ENCODE measurements at regions not wholly inside any gene's neighbourhood (a gene's known extent, or its start where the extent isn't known, plus 50 kb on each side); places are given as distances from the start of the nearest gene placed in this dataset.

- TF ChIP-seq, protein P1, sequence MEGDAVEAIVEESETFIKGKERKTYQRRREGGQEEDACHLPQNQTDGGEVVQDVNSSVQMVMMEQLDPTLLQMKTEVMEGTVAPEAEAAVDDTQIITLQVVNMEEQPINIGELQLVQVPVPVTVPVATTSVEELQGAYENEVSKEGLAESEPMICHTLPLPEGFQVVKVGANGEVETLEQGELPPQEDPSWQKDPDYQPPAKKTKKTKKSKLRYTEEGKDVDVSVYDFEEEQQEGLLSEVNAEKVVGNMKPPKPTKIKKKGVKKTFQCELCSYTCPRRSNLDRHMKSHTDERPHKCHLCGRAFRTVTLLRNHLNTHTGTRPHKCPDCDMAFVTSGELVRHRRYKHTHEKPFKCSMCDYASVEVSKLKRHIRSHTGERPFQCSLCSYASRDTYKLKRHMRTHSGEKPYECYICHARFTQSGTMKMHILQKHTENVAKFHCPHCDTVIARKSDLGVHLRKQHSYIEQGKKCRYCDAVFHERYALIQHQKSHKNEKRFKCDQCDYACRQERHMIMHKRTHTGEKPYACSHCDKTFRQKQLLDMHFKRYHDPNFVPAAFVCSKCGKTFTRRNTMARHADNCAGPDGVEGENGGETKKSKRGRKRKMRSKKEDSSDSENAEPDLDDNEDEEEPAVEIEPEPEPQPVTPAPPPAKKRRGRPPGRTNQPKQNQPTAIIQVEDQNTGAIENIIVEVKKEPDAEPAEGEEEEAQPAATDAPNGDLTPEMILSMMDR (conservative IDR thresholded peaks at IDR 0.05; ENCODE audit: low read length): no peak
- TF ChIP-seq EZH2phosphoT487 (IDR thresholded peaks at IDR 0.05; ENCODE audit: borderline replicate concordance): no peak
Measured at GRCh38 chr12:115101520-115101919, 417.5 kb upstream of the TBX3 start.

Data from Loucy (cell line).